Fibroblast of the aortic adventitia (primary cell): ENCODE measurements at regions not wholly inside any gene's neighbourhood (a gene's known extent, or its start where the extent isn't known, plus 50 kb on each side); places are given as distances from the start of the nearest gene placed in this dataset.

Source experiments
- DNase-seq: peaks from one replicate; pipeline ENCODE4 v3.0.0-alpha.2; 2010; ENCODE audit warnings: low read depth
- H3K4me3 ChIP-seq: 2 replicates; pipeline ENCODE4 v1.5.1; 2011; ENCODE audit warnings: low read depth, mild to moderate bottlenecking, control low read depth, low read length, moderate library complexity
- CTCF ChIP-seq: IDR thresholded peaks from 2 replicates; pipeline ENCODE4 v1.5.1; 2011; ENCODE audit warnings: mild to moderate bottlenecking, low read length, control low read depth, inconsistent platforms; ENCODE audit not compliant: insufficient read depth

- no peak for TF ChIP-seq CTCF
- H3K4me3 ChIP-seq, result no peak overlapping the region
- DNase-seq, result no peak
These were observed 143.9 kb upstream of the RND3 start for GRCh38 chr2:150631236-150631821.

GRCh38 chr2:150630587-150631235 lies 143.2 kb upstream of the RND3 start:
- no peak overlapping the region for H3K4me3 ChIP-seq
- peak; percentile 76 for DNase-seq
- no peak for TF ChIP-seq CTCF

GRCh38 chr2:150627526-150627925 lies 140.1 kb upstream of the RND3 start:
- no peak for TF ChIP-seq CTCF
- DNase-seq, result no peak
- H3K4me3 ChIP-seq, result no peak overlapping the region

DNA sequence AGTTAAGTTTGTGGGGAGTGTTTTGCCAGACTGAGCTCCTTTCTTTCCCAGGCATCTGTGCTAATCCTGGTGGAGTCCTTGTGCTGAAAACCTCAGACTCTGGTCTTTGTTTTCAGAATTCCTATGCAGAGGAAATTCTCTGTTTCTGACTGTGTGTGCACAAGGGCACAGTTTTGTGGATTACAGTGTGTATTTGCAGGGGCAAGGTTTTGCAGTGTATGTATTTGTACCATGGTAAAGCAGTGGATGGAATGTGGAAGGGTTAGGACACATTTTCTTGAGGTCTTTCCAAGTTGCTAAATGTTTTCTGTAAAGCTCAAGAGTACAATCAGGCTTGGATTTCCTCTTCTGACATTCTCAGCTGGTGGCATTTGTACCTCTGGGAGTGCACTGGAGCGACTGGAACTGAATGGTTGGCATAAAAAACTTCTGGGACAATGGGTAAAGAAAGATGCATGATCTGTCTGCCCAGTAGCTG lies 139.5 kb upstream of the RND3 start:
- peak; percentile 22 for DNase-seq
- H3K4me3 ChIP-seq, result no peak overlapping the region
- TF ChIP-seq CTCF, result no peak

- DNase-seq, result no peak
- no peak for TF ChIP-seq CTCF
- no peak overlapping the region for H3K4me3 ChIP-seq
These were observed 138.3 kb upstream of the RND3 start for GRCh38 chr2:150625741-150626140.

- no peak overlapping the region for H3K4me3 ChIP-seq
These were observed 137.8 kb upstream of the RND3 start for GRCh38 chr2:150625303-150625702.

More at GRCh38 chr2:150625303-150625702, 137.8 kb upstream of the RND3 start:
- no peak for DNase-seq
- TF ChIP-seq CTCF, result no peak
